ENCODE measurements at regions not wholly inside any gene's neighbourhood (a gene's known extent, or its start where the extent isn't known, plus 50 kb on each side); places are given as distances from the start of the nearest gene placed in this dataset.
A peak's percentile ranks its signal among the peaks of the same experiment; 100 is the strongest.
"Not testable (repeated sequence)": the region's sequence is repeated elsewhere in the genome, so short reads cannot be mapped to it uniquely, and the experiment has no call there.

GRCh38 chr12:87047691-87048090 is 791.5 kb upstream of the MGAT4C start:
- DNase-seq = no peak

- DNase-seq = no peak
Observed at GRCh38 chr12:87039536-87039935, 783.3 kb upstream of the MGAT4C start.

- no peak for DNase-seq
Observed at GRCh38 chr12:87038098-87038497, 781.9 kb upstream of the MGAT4C start.

- DNase-seq = no peak
Observed at GRCh38 chr12:87025976-87026375, 769.8 kb upstream of the MGAT4C start.

GRCh38 chr12:87021400-87021799 is 765.2 kb upstream of the MGAT4C start:
- no peak for DNase-seq

GRCh38 chr12:87020071-87020470 is 763.9 kb upstream of the MGAT4C start:
- DNase-seq = no peak

- no peak for DNase-seq
Observed at GRCh38 chr12:87015352-87015751, 759.2 kb upstream of the MGAT4C start.

GRCh38 chr12:87008785-87009384 is 752.7 kb upstream of the MGAT4C start:
- DNase-seq = no peak

- DNase-seq = no peak
Observed at GRCh38 chr12:87001102-87001501, 744.9 kb upstream of the MGAT4C start.

- DNase-seq = no peak
Observed at GRCh38 chr12:86985298-86985697, 729.1 kb upstream of the MGAT4C start.

GRCh38 chr12:86970595-86970994 is 714.4 kb upstream of the MGAT4C start:
- DNase-seq = not testable (repeated sequence)

- no peak for DNase-seq
Observed at GRCh38 chr12:86959766-86960458, 703.7 kb upstream of the MGAT4C start.

GRCh38 chr12:86950444-86950843 is 694.3 kb upstream of the MGAT4C start:
- DNase-seq = no peak

- no peak for DNase-seq
Observed at GRCh38 chr12:86950043-86950442, 693.9 kb upstream of the MGAT4C start.

- DNase-seq = peak; percentile 1
Observed at GRCh38 chr12:86948851-86949250, 692.7 kb upstream of the MGAT4C start.

GRCh38 chr12:86945685-86946196 is 689.5 kb upstream of the MGAT4C start:
- DNase-seq = no peak

- DNase-seq = not testable (repeated sequence)
Observed at GRCh38 chr12:86944197-86944819, 688.1 kb upstream of the MGAT4C start.

GRCh38 chr12:86931714-86932113 is 675.5 kb upstream of the MGAT4C start:
- no peak for DNase-seq

GRCh38 chr12:86929962-86930361 is 673.8 kb upstream of the MGAT4C start:
- DNase-seq = peak; percentile 27

GRCh38 chr12:86917121-86917520 is 660.9 kb upstream of the MGAT4C start:
- no peak for DNase-seq

- peak; percentile 43 for DNase-seq
Observed at GRCh38 chr12:86914721-86915120, 658.5 kb upstream of the MGAT4C start.

GRCh38 chr12:86911973-86912372 is 655.8 kb upstream of the MGAT4C start:
- no peak for DNase-seq

GRCh38 chr12:86903159-86903558 is 647.0 kb upstream of the MGAT4C start:
- DNase-seq = no peak

GRCh38 chr12:86860776-86861175 is 604.6 kb upstream of the MGAT4C start:
- DNase-seq = no peak

Data from fibroblast of skin of right quadriceps (primary cell).